ENCODE measurements at regions not wholly inside any gene's neighbourhood (a gene's known extent, or its start where the extent isn't known, plus 50 kb on each side); places are given as distances from the start of the nearest gene placed in this dataset.

DNA sequence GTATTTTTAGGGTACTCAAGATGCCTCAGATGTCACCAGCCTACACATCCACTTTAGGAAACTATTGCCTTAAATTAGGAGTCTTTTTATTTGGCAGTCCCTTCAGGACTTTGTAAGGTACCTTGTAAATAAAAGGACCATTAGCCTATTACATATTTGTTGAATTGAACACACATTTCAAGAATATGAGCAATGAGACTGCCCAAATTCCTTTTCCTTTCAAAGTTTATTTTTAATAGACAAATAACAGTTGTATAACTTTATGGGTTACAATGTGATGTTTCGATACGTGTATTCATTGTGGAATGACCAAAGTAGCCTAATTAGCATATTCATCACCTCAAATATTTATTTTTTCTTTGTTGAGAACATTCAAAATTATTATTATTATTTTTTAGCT lies 176.7 kb upstream of the PDZRN3 start:
- TF ChIP-seq, protein P1, sequence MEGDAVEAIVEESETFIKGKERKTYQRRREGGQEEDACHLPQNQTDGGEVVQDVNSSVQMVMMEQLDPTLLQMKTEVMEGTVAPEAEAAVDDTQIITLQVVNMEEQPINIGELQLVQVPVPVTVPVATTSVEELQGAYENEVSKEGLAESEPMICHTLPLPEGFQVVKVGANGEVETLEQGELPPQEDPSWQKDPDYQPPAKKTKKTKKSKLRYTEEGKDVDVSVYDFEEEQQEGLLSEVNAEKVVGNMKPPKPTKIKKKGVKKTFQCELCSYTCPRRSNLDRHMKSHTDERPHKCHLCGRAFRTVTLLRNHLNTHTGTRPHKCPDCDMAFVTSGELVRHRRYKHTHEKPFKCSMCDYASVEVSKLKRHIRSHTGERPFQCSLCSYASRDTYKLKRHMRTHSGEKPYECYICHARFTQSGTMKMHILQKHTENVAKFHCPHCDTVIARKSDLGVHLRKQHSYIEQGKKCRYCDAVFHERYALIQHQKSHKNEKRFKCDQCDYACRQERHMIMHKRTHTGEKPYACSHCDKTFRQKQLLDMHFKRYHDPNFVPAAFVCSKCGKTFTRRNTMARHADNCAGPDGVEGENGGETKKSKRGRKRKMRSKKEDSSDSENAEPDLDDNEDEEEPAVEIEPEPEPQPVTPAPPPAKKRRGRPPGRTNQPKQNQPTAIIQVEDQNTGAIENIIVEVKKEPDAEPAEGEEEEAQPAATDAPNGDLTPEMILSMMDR (IDR thresholded peaks at IDR 0.05; ENCODE audit: low read length) = no peak
- TF ChIP-seq EZH2 (IDR thresholded peaks at IDR 0.05; ENCODE audit: borderline replicate concordance, low read length) = no peak
